A549 (cell line): ENCODE measurements at regions not wholly inside any gene's neighbourhood (a gene's known extent, or its start where the extent isn't known, plus 50 kb on each side); places are given as distances from the start of the nearest gene placed in this dataset.

ENCODE experiments used
- ATAC-seq, 2 experiments: fragments of 200-7000 bp in 1 of 2; fragments of >200 bp in 1 of 2; cut with Nextera tagmentation in 1 of 2; cut with Tn5 transposase in 1 of 2; 3 replicates each; pipeline versions ENCODE4 v1.8.0 to v1.9.1; 2018 to 2020; ENCODE audit warnings: mild to moderate bottlenecking in 1 of 2, moderate library complexity in 1 of 2
- CTCF ChIA-PET: fragments of 300-600 bp; sonication (Branson Sonifier 250); formaldehyde crosslinking; extraction: SDS; loops from one replicate; lab custom pipeline; 2021; ENCODE audit warnings: antibody characterized with exemption, inconsistent platforms; lab: Yijun Ruan, JAX
- POLR2A ChIA-PET: fragments of 350-600 bp; formaldehyde crosslinking; extraction: SDS; loops from one replicate; lab custom pipeline; 2021; ENCODE audit warnings: antibody characterized with exemption, inconsistent platforms; lab: Yijun Ruan, JAX
- DNase-seq, 2 experiments: peaks; one replicate each; pipeline versions ENCODE4 v3.0.0 to v3.0.0-alpha.2; 2011 to 2016; ENCODE audit warnings: low read depth in 1 of 2, low spot score in 1 of 2
- FAIRE-seq: peaks from 2 replicates; lab custom pipeline; 2011; peaks lifted over from hg19 to GRCh38; lab: Jason Lieb, UNC
- H3K27ac ChIP-seq, 2 experiments: fragments of >200 bp; sonication (Bioruptor Twin); formaldehyde crosslinking; 3 replicates each; pipeline ENCODE4 v1.5.1; 2016 to 2017
- H3K4me1 ChIP-seq: fragments of >200 bp; sonication (Bioruptor Twin); formaldehyde crosslinking; 3 replicates; pipeline ENCODE4 v1.6.1; 2016
- H3K4me2 ChIP-seq: fragments of >200 bp; sonication (Bioruptor Twin); formaldehyde crosslinking; 3 replicates; pipeline ENCODE4 v1.6.1; 2016
- H3K4me3 ChIP-seq: fragments of >200 bp; sonication (Bioruptor Twin); formaldehyde crosslinking; 3 replicates; pipeline ENCODE4 v1.5.1; 2016
- H3K9me3 ChIP-seq: fragments of >200 bp; sonication (Bioruptor Twin); formaldehyde crosslinking; 3 replicates; pipeline ENCODE4 v1.6.1; 2016
- CEBPB ChIP-seq, 2 experiments: fragments of >200 bp in 1 of 2; sonication (Bioruptor Twin) in 1 of 2; formaldehyde crosslinking in 1 of 2; IDR thresholded peaks; 2 replicates each; pipeline ENCODE4 v1.6.1; 2012 to 2016
- CHD2 ChIP-seq: fragments of 150-350 bp; IDR thresholded peaks from 2 replicates; pipeline ENCODE4 v1.6.1; 2014; ENCODE audit warnings: low read length; ENCODE audit not compliant: partially characterized antibody
- CHD4 ChIP-seq: fragments of 200-600 bp; sonication (generic); IDR thresholded peaks from 2 replicates; pipeline ENCODE4 v1.6.1; 2016; ENCODE audit warnings: antibody characterized with exemption, mild to moderate bottlenecking, borderline replicate concordance
- E2F6 ChIP-seq: IDR thresholded peaks from 2 replicates; pipeline ENCODE4 v1.6.1; 2012; ENCODE audit warnings: low read depth, borderline replicate concordance
- EHF ChIP-seq: fragments of 250-450 bp; sonication (Bioruptor Pico); IDR thresholded peaks from 2 replicates; pipeline ENCODE4 v1.5.0; 2020; ENCODE audit warnings: mild to moderate bottlenecking
- EP300 ChIP-seq, 2 experiments: fragments of >200 bp; sonication (Bioruptor Twin); formaldehyde crosslinking; IDR thresholded peaks; 2 replicates in 1 of 2; 3 replicates in 1 of 2; pipeline ENCODE4 v1.6.1; 2016 to 2017
- FOSB ChIP-seq: fragments of 250-450 bp; sonication (Bioruptor Pico); IDR thresholded peaks from 2 replicates; pipeline ENCODE4 v1.5.0; 2020; ENCODE audit warnings: mild to moderate bottlenecking, moderate library complexity
- FOSL2 ChIP-seq, 2 experiments: fragments of 450-650 bp in 1 of 2; fragments of >200 bp in 1 of 2; sonication (Bioruptor Twin) in 1 of 2; formaldehyde crosslinking; IDR thresholded peaks; 2 replicates each; pipeline versions ENCODE4 v1.5.0 to v1.6.1; 2016 to 2020; ENCODE audit warnings: mild to moderate bottlenecking in 1 of 2, moderate library complexity in 1 of 2
- HDAC2 ChIP-seq: fragments of 200-600 bp; sonication (generic); IDR thresholded peaks from 2 replicates; pipeline ENCODE4 v1.6.1; 2016
- HOXB13 ChIP-seq: fragments of 250-450 bp; sonication (Bioruptor Pico); IDR thresholded peaks from 2 replicates; pipeline ENCODE4 v1.5.0; 2020; ENCODE audit warnings: low read depth, mild to moderate bottlenecking, moderate library complexity
- HOXB5 ChIP-seq: fragments of 250-450 bp; sonication (Bioruptor Pico); IDR thresholded peaks from 2 replicates; pipeline ENCODE4 v1.5.0; 2020; ENCODE audit warnings: mild to moderate bottlenecking, moderate library complexity
- JUN ChIP-seq, 2 experiments: fragments of >200 bp; sonication (Bioruptor Twin); formaldehyde crosslinking; IDR thresholded peaks; 2 replicates in 1 of 2; 3 replicates in 1 of 2; pipeline ENCODE4 v1.6.1; 2016 to 2017
- JUNB ChIP-seq: fragments of >200 bp; sonication (Bioruptor Twin); formaldehyde crosslinking; IDR thresholded peaks from 2 replicates; pipeline ENCODE4 v1.6.1; 2016
- KDM1A ChIP-seq: fragments of 200-600 bp; sonication (generic); IDR thresholded peaks from 2 replicates; pipeline ENCODE4 v1.6.1; 2016; ENCODE audit warnings: low read depth, mild to moderate bottlenecking
- MAFK ChIP-seq: fragments of 450-650 bp; IDR thresholded peaks from 2 replicates; pipeline ENCODE4 v1.6.1; 2014; ENCODE audit not compliant: partially characterized antibody
- MAX ChIP-seq: IDR thresholded peaks from 2 replicates; pipeline ENCODE4 v1.6.1; 2012
- MAZ ChIP-seq: fragments of 150-350 bp; IDR thresholded peaks from 2 replicates; pipeline ENCODE4 v1.6.1; 2014; ENCODE audit warnings: antibody characterized with exemption, low read depth, low read length, borderline replicate concordance
- NFE2L2 ChIP-seq: fragments of 150-350 bp; conservative IDR thresholded peaks from 2 replicates; pipeline ENCODE4 v1.6.1; 2014; ENCODE audit warnings: low read length
- NPAS2 ChIP-seq: fragments of 250-450 bp; sonication (Bioruptor Pico); IDR thresholded peaks from 2 replicates; pipeline ENCODE4 v1.8.0; 2022; ENCODE audit warnings: mild to moderate bottlenecking, moderate library complexity, borderline replicate concordance
- NR3C1 ChIP-seq: fragments of >200 bp; sonication (Bioruptor Twin); formaldehyde crosslinking; IDR thresholded peaks from 3 replicates; pipeline ENCODE4 v1.6.1; 2017
- POLR2A ChIP-seq: IDR thresholded peaks from 2 replicates; pipeline ENCODE4 v1.6.1; 2012; ENCODE audit warnings: mild to moderate bottlenecking, low read length
- RARB ChIP-seq: fragments of 250-450 bp; sonication (Bioruptor Pico); IDR thresholded peaks from 2 replicates; pipeline ENCODE4 v1.8.0; 2021; ENCODE audit warnings: mild to moderate bottlenecking, moderate library complexity
- REST ChIP-seq: fragments of 200-600 bp; sonication (generic); IDR thresholded peaks from 2 replicates; pipeline ENCODE4 v1.6.1; 2016; ENCODE audit warnings: antibody characterized with exemption, mild to moderate bottlenecking, moderate library complexity
- RFX5 ChIP-seq: fragments of 450-650 bp; IDR thresholded peaks from 2 replicates; pipeline ENCODE4 v1.7.1; 2014; ENCODE audit warnings: antibody characterized with exemption, mild to moderate bottlenecking, moderate library complexity
- TFCP2L1 ChIP-seq: fragments of 250-450 bp; sonication (Bioruptor Pico); IDR thresholded peaks from 2 replicates; pipeline ENCODE4 v1.5.0; 2021; ENCODE audit warnings: mild to moderate bottlenecking
- USF2 ChIP-seq: fragments of 450-650 bp; IDR thresholded peaks from 2 replicates; pipeline ENCODE4 v1.6.1; 2014; ENCODE audit warnings: antibody characterized with exemption
- ZFP36 ChIP-seq: fragments of 450-650 bp; IDR thresholded peaks from 2 replicates; pipeline ENCODE4 v1.6.1; 2014; ENCODE audit warnings: borderline replicate concordance; ENCODE audit not compliant: partially characterized antibody
- WGBS: methylation state at CpG from one replicate; pipeline ENCODE4 v1.1.6; 2017; ENCODE audit errors: missing lambda C conversion rate; 5-methylcytosine and 5-hydroxymethylcytosine counted together
- TF ChIP-seq, protein P1 (sequence below): fragments of 250-450 bp; sonication (Bioruptor Pico); IDR thresholded peaks from 2 replicates; pipeline ENCODE4 v1.5.0; 2021; ENCODE audit warnings: mild to moderate bottlenecking, moderate library complexity, borderline replicate concordance
- TF ChIP-seq, protein P2 (sequence below): fragments of >200 bp; sonication (Bioruptor Twin); formaldehyde crosslinking; IDR thresholded peaks from 3 replicates; pipeline ENCODE4 v1.5.1; 2016
- TF ChIP-seq, protein P3 (sequence below): fragments of >200 bp; sonication (Bioruptor Twin); formaldehyde crosslinking; IDR thresholded peaks from 3 replicates; pipeline ENCODE4 v1.6.1; 2016

GRCh38 chr13:111620166-111620565 lies 299.7 kb downstream of the TEX29 start:
- no peak for DNase-seq
- CTCF ChIA-PET: no interaction called here
- WGBS: 37% methylated on average over 6 of the region's 6 CpGs
- Histone ChIP-seq H3K4me3 (no peak overlapping the region), H3K9me3 (no peaks in the 10 kb centered on the region), H3K27ac (no peak overlapping the region), H3K4me2 (no peak overlapping the region), H3K4me1 (no peaks in the 10 kb centered on the region)
- FAIRE-seq: no peak
- no peak for TF ChIP-seq HOXB5
- no peak for TF ChIP-seq MAX
- no peak for TF ChIP-seq POLR2A
- TF ChIP-seq, protein P1, sequence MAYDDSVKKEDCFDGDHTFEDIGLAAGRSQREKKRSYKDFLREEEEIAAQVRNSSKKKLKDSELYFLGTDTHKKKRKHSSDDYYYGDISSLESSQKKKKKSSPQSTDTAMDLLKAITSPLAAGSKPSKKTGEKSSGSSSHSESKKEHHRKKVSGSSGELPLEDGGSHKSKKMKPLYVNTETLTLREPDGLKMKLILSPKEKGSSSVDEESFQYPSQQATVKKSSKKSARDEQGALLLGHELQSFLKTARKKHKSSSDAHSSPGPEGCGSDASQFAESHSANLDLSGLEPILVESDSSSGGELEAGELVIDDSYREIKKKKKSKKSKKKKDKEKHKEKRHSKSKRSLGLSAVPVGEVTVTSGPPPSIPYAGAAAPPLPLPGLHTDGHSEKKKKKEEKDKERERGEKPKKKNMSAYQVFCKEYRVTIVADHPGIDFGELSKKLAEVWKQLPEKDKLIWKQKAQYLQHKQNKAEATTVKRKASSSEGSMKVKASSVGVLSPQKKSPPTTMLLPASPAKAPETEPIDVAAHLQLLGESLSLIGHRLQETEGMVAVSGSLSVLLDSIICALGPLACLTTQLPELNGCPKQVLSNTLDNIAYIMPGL (CRISPR knock-in tag): no peak
- no peak for TF ChIP-seq REST
- TF ChIP-seq JUN (IDR thresholded peaks at IDR 0.05): no peak
- TF ChIP-seq ZFP36: no peak
- no peak for TF ChIP-seq FOSL2 (IDR thresholded peaks at IDR 0.05)
- no peak for TF ChIP-seq FOSL2 (CRISPR knock-in tag; IDR thresholded peaks at IDR 0.05)
- TF ChIP-seq HOXB13 (CRISPR knock-in tag): no peak
- TF ChIP-seq FOSB (CRISPR knock-in tag): no peak
- no peak for TF ChIP-seq RFX5
- TF ChIP-seq KDM1A: no peak
- no peak for TF ChIP-seq CHD4
- no peak for TF ChIP-seq MAFK
- TF ChIP-seq MAZ: no peak
- TF ChIP-seq EHF (CRISPR knock-in tag): no peak
- POLR2A ChIA-PET: no interaction called here
- no peak for ATAC-seq

GRCh38 chr13:111620586-111620985 lies 300.1 kb downstream of the TEX29 start:
- Histone ChIP-seq H3K4me1 (no peaks in the 10 kb centered on the region), H3K4me3 (no peak overlapping the region), H3K4me2 (no peak overlapping the region), H3K9me3 (no peaks in the 10 kb centered on the region), H3K27ac (no peak overlapping the region)
- ChIA-PET CTCF (no interaction called here), POLR2A (no interaction called here)
- DNase-seq (no peak), ATAC-seq (no peak), FAIRE-seq (no peak)
- WGBS: 43% methylated on average over 9 of the region's 9 CpGs
- no peak for TF ChIP-seq NFE2L2
- TF ChIP-seq NPAS2 (CRISPR knock-in tag): no peak
- no peak for TF ChIP-seq HDAC2
- no peak for TF ChIP-seq CHD2
- TF ChIP-seq USF2: no peak
- TF ChIP-seq, protein P2, sequence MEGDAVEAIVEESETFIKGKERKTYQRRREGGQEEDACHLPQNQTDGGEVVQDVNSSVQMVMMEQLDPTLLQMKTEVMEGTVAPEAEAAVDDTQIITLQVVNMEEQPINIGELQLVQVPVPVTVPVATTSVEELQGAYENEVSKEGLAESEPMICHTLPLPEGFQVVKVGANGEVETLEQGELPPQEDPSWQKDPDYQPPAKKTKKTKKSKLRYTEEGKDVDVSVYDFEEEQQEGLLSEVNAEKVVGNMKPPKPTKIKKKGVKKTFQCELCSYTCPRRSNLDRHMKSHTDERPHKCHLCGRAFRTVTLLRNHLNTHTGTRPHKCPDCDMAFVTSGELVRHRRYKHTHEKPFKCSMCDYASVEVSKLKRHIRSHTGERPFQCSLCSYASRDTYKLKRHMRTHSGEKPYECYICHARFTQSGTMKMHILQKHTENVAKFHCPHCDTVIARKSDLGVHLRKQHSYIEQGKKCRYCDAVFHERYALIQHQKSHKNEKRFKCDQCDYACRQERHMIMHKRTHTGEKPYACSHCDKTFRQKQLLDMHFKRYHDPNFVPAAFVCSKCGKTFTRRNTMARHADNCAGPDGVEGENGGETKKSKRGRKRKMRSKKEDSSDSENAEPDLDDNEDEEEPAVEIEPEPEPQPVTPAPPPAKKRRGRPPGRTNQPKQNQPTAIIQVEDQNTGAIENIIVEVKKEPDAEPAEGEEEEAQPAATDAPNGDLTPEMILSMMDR: no peak
- TF ChIP-seq RARB: no peak
- TF ChIP-seq, protein P3, sequence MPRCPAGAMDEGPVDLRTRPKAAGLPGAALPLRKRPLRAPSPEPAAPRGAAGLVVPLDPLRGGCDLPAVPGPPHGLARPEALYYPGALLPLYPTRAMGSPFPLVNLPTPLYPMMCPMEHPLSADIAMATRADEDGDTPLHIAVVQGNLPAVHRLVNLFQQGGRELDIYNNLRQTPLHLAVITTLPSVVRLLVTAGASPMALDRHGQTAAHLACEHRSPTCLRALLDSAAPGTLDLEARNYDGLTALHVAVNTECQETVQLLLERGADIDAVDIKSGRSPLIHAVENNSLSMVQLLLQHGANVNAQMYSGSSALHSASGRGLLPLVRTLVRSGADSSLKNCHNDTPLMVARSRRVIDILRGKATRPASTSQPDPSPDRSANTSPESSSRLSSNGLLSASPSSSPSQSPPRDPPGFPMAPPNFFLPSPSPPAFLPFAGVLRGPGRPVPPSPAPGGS: no peak
- TF ChIP-seq CHD4: no peak
- no peak for TF ChIP-seq EP300 (IDR thresholded peaks at IDR 0.05)
- no peak for TF ChIP-seq FOSL2 (IDR thresholded peaks at IDR 0.05)
- no peak for TF ChIP-seq FOSL2 (CRISPR knock-in tag; IDR thresholded peaks at IDR 0.05)
- no peak for TF ChIP-seq TFCP2L1 (CRISPR knock-in tag)
- TF ChIP-seq E2F6: no peak
- TF ChIP-seq CEBPB (IDR thresholded peaks at IDR 0.05): no peak
- TF ChIP-seq NR3C1: no peak
- TF ChIP-seq JUNB: no peak
